GM23338 (cell line): ENCODE measurements at regions not wholly inside any gene's neighbourhood (a gene's known extent, or its start where the extent isn't known, plus 50 kb on each side); places are given as distances from the start of the nearest gene placed in this dataset.

Source experiments
- CTCF ChIP-seq, 2 experiments: fragments of 200-600 bp in 1 of 2; sonication (generic) in 1 of 2; conservative IDR thresholded peaks; 2 replicates each; pipeline versions ENCODE4 v1.5.1 to v1.6.1; 2016 to 2017; ENCODE audit warnings: antibody characterized with exemption in 2 of 2, low read depth in 2 of 2, mild to moderate bottlenecking in 2 of 2, moderate library complexity in 1 of 2
- EZH2 ChIP-seq: fragments of 200-600 bp; sonication (generic); IDR thresholded peaks from one replicate; pipeline ENCODE4 v1.8.0; 2017; ENCODE audit warnings: antibody characterized with exemption, mild to moderate bottlenecking, low read depth; ENCODE audit not compliant: unreplicated experiment
- EZH2phosphoT487 ChIP-seq: fragments of 200-600 bp; sonication (generic); IDR thresholded peaks from one replicate; pipeline ENCODE4 v1.8.1; 2018; ENCODE audit warnings: antibody characterized with exemption; ENCODE audit not compliant: unreplicated experiment
- JUNB ChIP-seq: IDR thresholded peaks from one replicate; pipeline ENCODE4 v1.6.1; 2016; ENCODE audit warnings: antibody characterized with exemption; ENCODE audit not compliant: unreplicated experiment
- POLR2AphosphoS5 ChIP-seq: IDR thresholded peaks from 2 replicates; pipeline ENCODE4 v1.6.1; 2016; ENCODE audit warnings: antibody characterized with exemption, low read depth
- REST ChIP-seq: IDR thresholded peaks from one replicate; pipeline ENCODE4 v1.6.1; 2018; ENCODE audit warnings: antibody characterized with exemption; ENCODE audit not compliant: unreplicated experiment

- TF ChIP-seq CTCF (conservative IDR thresholded peaks at IDR 0.05; ENCODE audit: low read depth in 2 of 2) (no peak), POLR2AphosphoS5 (no peak), EZH2phosphoT487 (no peak), EZH2 (no peak), REST (no peak), JUNB (no peak)
These were observed 426.6 kb downstream of the DUSP10 start for GRCh38 chr1:221315330-221315729.
